HG03520 (cell line): ENCODE measurements at regions not wholly inside any gene's neighbourhood (a gene's known extent, or its start where the extent isn't known, plus 50 kb on each side); places are given as distances from the start of the nearest gene placed in this dataset.

ENCODE experiments used
- ATAC-seq: cut with Tn5 transposase; IDR thresholded peaks from one replicate; pipeline ENCODE4 v1.9.1; 2021; ENCODE audit warnings: mild to moderate bottlenecking, moderate library complexity; ENCODE audit not compliant: unreplicated experiment

GRCh38 chr2:59653164-59653563 is 900.3 kb downstream of the BCL11A start:
- ATAC-seq: no peak

DNA sequence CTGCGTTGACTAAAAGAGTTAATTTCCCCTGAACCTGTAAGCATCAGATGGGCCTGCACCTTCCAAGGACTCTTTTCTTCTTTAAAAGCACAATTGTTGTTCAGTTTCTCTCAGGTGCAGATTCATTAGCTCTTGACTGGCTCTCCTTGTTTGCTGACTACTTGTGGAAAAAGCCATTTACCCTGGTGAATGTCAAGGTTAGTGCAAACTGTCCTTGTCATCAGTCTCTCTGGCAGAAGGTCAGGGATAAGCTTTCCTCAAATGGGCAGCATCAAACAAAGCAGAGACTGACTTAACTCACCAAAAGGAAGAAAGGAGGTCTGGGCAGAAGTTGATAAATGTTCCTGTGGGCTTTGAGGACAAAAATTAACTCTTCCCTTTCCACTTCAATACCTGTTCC is 922.7 kb downstream of the BCL11A start:
- no peak for ATAC-seq

- ATAC-seq: no peak
These were observed 925.9 kb downstream of the BCL11A start for GRCh38 chr2:59627599-59627998.

- no peak for ATAC-seq
These were observed 930.7 kb downstream of the BCL11A start for GRCh38 chr2:59622599-59623308.

DNA sequence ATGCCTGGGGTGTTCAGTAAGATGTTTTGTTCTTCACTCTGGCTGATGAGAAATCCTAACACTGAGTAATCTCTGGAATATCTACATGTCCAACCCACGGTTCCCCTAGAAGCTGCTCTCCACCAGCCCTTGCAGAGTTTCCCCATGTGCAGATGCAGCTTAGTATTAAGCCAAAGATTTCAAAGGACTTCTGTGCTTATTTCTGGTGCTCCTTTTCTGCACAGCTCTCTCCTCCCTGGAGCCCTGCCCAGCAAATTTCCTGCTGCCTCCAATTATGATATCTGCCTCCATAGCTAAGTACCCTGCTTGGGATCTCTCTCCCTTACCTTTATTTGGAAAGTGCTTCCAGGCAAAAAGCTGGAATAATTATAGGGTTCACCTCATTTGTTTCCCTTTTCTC is 949.3 kb downstream of the BCL11A start:
- ATAC-seq: no peak

GRCh38 chr2:59594671-59595222 is 958.7 kb downstream of the BCL11A start:
- ATAC-seq: peak; percentile 72

DNA sequence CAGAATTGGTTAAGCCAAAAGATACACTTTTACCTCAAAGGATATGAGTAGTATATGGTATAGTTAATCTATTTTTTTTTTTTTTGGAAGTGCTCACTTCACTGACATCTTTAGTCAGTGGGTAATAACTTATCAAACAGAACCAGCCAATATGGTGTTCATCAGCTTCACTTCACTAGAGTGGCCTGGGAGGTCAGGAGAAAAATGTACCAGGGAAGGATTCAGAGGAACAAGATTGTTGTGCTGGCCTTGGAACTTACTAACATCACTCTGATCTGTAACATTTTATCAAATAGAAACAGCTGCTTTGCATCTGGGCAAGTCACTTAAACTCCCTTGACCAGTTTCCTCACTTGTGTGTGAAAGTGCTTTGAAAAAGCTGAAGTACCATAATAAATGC is 962.7 kb downstream of the BCL11A start:
- no peak for ATAC-seq

DNA sequence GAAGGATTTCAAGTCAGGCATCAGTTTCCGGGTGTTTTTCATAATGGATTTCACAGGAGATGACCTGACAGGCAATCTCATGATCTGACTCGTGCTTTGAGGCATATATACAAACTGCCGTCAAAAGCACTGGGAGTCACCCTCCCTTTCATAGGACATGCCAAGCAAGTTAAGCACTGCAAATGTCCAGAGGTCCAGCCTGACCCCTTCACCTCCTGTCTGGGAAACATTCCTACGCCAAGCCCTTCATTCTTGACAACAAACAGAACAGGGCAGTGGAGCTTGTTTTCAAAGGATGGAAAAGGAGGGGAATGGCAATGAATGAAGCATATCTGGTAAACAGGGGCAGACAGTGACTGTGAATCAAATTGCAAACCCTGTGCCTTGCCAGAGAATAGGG is 963.6 kb downstream of the BCL11A start:
- ATAC-seq: no peak

DNA sequence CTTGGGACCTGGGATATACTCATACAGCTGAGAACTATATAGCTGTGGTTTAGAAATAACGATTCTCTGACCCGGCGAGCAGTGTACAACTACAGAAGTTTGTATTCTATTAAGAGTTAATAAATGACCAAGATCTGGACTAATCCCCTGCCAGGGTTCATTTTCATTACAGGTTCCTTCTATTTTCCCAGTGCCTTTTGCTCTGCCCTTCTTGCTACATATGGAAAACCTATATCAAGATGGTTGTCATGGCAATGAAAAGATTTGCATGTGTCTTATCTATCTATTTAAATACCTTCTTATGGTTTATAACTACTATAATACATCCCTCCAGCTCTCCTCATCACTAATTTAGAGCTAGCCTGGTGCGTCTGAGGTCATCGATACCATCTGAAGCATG is 965.2 kb downstream of the BCL11A start:
- no peak for ATAC-seq

DNA sequence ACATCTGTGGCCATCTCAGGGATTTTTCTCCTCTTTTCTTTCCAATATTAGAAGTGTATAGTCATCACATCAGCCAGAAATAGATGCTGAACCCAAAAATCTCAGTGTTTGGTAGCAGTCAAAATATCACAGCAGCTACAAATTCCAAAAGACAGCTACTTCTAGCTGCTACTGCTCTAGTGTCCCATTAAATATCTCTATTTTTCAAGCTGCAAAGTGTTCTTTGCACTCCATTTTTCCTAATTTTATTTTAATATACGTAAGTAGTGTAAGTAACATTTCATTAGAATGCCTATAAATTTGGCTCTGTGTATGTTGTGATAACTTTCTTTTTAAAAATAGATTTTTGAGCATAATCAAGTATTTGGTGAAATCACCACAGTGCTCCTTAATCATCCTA is 967.3 kb downstream of the BCL11A start:
- no peak for ATAC-seq

DNA sequence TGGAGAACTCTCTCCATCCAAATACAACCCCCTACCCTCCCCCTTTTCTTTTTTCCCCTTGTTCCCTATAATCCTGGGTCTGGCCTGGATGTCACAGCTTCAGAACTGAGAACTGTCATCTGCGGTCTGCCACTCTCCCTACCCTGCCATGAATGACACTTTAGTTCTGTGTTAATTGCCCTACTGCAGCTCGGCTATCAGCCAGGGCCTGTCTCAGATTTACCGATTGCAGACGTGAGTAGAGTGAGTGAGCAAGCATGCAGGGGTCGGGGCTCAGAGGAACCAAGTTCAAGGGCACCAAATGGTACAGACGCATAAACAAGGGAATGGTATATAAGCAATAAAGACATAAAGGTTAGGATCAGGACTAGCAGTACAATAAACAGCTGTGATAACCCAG is 967.8 kb downstream of the BCL11A start:
- no peak for ATAC-seq

DNA sequence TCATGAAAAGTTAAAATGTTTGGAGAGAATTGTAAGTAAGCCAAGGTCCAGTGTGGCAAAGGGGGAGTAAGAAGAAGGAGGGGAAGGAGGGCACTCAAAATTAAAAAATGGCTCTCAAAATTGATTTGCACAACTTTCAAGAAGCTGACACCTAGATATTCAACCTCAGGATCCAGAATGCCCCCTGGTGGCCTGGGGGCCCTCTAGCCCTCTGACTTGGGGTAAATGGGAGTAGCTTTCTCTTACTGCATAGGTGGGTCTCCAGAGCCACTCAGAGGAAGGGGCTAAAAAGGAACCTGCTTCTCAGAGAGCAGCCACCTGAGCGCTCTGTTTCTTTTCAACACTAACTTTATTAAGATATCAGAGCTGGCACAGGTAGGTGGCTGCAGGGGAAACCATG is 968.5 kb downstream of the BCL11A start:
- ATAC-seq: no peak

- ATAC-seq: no peak
These were observed 970.2 kb downstream of the BCL11A start for GRCh38 chr2:59583173-59583765.

DNA sequence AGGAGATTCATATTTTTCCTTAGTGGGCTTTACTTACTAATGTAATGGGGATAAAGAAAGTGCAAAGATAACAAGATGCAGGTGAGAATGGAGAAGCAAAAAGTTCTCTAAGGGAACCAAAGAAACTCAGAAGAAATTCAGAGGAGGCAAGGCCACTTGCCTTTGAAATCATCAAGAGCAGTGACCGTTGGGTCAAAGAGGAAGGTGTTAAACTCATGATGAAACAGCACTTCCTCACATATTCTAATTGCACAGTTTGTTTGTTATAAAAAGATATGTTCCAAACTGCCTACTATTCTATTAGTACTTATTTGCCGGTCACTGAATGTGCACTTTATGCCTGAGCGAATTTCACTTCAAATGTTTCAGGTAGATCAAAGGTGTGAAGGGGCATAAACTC is 975.1 kb downstream of the BCL11A start:
- no peak for ATAC-seq

- no peak for ATAC-seq
These were observed 978.3 kb downstream of the BCL11A start for GRCh38 chr2:59575191-59575590.

DNA sequence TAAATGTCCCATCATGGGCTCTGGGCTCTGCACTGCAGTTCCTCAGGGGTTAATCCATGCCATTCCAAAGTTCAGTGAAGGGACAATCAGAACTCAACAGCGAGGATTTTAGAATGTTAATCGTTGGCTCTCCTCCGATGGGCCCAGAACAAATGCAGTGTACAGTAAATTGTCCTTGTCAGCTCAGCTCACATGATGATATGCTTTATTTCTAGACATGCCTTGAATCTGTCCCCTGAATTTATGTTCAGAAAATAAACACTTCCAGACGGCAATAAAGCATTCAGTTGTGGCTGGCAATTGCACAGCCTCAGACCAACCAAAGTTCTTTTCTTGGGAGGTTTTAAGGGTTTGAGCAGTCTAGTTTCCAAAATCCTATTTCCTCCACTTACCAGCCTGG is 981.2 kb downstream of the BCL11A start:
- ATAC-seq: no peak

DNA sequence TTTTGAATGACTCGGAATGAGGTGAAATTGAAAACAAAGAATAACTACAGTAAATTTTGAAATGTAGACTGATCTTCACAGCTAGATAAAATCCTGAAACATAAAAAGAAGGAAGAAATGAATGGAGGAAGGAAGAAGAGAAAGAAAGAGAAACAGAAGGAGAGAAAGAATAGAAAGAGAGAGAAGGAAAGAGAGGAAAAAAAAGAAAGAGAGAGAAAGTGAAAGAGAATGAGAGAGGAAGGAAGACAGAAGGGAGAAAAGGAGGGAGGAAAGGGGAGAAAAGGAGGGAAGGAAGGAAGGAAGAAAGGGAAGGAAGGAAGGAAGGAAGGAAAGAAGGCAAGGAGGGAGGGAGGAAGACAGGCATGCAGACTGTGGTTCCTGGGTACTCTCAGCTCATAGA is 982.6 kb downstream of the BCL11A start:
- ATAC-seq: no peak

DNA sequence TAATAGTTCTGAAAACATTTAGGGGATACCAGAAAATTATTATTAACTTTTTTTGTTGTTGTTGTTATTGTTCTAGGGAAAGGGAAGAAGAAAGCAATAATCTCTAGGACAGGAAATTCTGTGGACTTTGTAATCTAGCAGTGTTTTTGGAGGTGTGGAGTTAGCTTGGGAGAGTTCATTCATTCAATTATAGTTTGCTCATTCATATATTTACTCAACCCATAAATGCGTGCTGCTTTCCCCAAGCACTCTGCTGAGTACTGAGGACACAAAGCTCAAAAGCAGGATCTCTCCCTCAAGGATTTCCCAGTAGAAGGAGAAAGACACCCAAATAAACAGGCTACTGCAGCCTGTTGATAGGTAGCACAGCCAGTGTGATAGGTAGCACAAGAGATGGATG is 984.3 kb downstream of the BCL11A start:
- no peak for ATAC-seq

GRCh38 chr2:59568461-59568860 is 985.0 kb downstream of the BCL11A start:
- no peak for ATAC-seq

GRCh38 chr2:59567151-59567550 is 986.3 kb downstream of the BCL11A start:
- ATAC-seq: no peak

DNA sequence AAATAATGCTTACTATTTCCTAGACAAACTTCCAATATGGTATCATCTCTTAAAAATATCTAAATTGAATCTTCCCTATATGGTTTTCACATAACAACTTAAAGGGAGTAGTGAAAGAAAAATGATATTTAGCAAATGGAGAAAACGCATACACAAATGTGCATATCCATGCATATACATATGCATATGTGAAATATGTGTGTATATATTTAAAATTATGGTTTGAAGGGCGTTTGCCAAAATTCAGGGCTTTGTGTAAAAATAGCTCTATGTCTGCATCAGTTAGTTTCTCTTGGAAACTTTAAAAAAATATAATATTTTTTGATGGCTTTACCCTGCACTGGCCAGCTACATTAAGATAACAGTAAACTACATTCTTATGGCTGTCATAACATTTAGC is 986.7 kb downstream of the BCL11A start:
- no peak for ATAC-seq

GRCh38 chr2:59561281-59561680 is 992.2 kb downstream of the BCL11A start:
- no peak for ATAC-seq

DNA sequence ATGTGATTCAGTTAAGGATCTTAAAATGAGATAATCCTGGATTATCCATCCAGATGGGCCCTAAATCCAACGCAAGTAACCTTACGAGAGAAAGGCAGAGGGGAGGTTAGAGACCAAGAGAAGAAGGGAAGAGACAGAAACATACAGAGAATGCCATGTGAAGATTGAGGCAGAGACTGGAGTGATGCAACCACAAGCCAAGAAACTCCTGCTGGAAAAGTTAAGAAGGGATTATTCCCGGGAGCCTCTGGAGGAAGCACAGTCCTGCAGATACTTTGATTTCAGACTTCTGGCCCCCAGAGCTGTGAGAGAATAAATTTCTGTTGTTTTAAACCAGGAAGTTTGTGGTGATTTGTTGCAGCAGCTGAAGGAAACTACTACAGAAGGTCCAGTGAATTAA is 992.7 kb downstream of the BCL11A start:
- no peak for ATAC-seq
